Activated CD4-positive, alpha-beta memory T cell treated with anti-CD3 and anti-CD28 coated beads, Interleukin-2, amount 10 ng/mL, durations not matched to agents 7 days and 5 days (primary cell): ENCODE measurements at regions not wholly inside any gene's neighbourhood (a gene's known extent, or its start where the extent isn't known, plus 50 kb on each side); places are given as distances from the start of the nearest gene placed in this dataset.
"Not testable (repeated sequence)": the region's sequence is repeated elsewhere in the genome, so short reads cannot be mapped to it uniquely, and the experiment has no call there.

Experiments
- CTCF ChIA-PET: fragments of 350-600 bp; sonication (Branson Sonifier 250); formaldehyde crosslinking; loops from one replicate; lab custom pipeline; 2021; ENCODE audit warnings: antibody characterized with exemption, inconsistent platforms; lab: Charles Lee
- POLR2A ChIA-PET: fragments of 350-600 bp; sonication (Branson Sonifier 250); formaldehyde crosslinking; loops from one replicate; lab custom pipeline; 2021; ENCODE audit warnings: antibody characterized with exemption; lab: Charles Lee
- DNase-seq: peaks from one replicate; pipeline ENCODE4 v3.0.0-alpha.2; 2020
- H3K27ac Mint-ChIP-seq: one replicate; pipeline ENCODE4 v1.8.0; 2021; ENCODE audit warnings: mild to moderate bottlenecking, mixed read lengths
- H3K27me3 Mint-ChIP-seq: one replicate; pipeline ENCODE4 v1.8.0; 2021; ENCODE audit warnings: mixed read lengths
- H3K36me3 Mint-ChIP-seq: one replicate; pipeline ENCODE4 v1.8.0; 2021; ENCODE audit warnings: low read depth, mixed read lengths
- H3K4me1 Mint-ChIP-seq: one replicate; pipeline ENCODE4 v1.8.0; 2021; ENCODE audit warnings: mixed read lengths
- H3K4me3 Mint-ChIP-seq: one replicate; pipeline ENCODE4 v1.8.0; 2021; ENCODE audit warnings: mild to moderate bottlenecking, mixed read lengths
- H3K9me3 Mint-ChIP-seq: one replicate; pipeline ENCODE4 v1.8.0; 2021; ENCODE audit warnings: mixed read lengths

DNA sequence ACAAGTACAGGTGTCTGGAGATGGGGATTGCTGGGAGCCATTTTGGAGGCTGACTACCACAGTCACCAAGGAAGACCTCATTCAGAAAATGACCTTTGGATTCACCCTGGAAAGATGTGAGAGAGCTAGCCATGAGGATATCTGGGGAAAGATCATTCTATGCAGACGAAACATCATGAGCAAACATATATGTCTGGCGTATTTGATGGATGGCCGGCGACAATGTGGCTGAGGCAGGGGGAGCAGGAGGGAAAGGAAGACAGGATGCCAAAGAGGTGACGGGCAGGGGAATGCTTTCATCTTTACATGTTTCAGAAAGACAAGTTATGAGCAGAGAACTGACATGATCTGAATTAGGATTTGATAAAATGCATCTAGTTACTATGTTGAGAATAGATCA, 61.5 kb upstream of the SOX13 start:
- H3K9me3 Mint-ChIP-seq = no peaks in the 10 kb centered on the region
- no peak overlapping the region for H3K27ac Mint-ChIP-seq
- H3K4me1 Mint-ChIP-seq = no peaks in the 10 kb centered on the region
- ChIA-PET POLR2A (interaction anchor here (0.6 kb wide), 1 partner anchor 131 kb away, joined by 6 read pairs; no protein-coding TSS in a partner anchor), CTCF (no interaction called here)
- H3K4me3 Mint-ChIP-seq = no peak overlapping the region
- no peak for DNase-seq
- peaks cover 4% of the 10 kb centered on the region for H3K27me3 Mint-ChIP-seq
- no peaks in the 10 kb centered on the region for H3K36me3 Mint-ChIP-seq

DNA sequence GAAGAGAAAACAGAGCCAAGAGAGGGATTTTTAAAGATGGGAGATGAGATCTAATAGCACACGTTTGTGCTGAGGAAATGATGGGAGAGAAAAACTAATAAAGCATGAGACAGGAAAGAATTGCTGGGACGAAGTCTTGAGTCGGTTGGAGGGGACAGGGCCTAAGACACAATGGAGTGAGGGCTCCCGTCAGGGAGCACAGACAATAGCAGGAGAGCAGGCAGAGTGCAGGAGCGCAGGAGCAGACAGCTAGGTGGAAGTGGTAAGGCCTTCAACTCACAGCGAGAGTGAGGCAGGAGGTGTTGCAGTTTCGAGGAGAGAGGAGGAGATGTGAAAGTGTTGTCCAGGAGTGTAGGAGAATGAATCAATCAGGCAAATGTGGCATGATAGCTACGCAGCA, 59.9 kb upstream of the SOX13 start:
- Mint-ChIP-seq H3K27me3 (no peaks in the 10 kb centered on the region), H3K36me3 (no peaks in the 10 kb centered on the region), H3K9me3 (no peaks in the 10 kb centered on the region), H3K27ac (no peak overlapping the region), H3K4me3 (no peak overlapping the region), H3K4me1 (no peaks in the 10 kb centered on the region)
- ChIA-PET POLR2A (no interaction called here), CTCF (no interaction called here)
- DNase-seq = no peak

DNA sequence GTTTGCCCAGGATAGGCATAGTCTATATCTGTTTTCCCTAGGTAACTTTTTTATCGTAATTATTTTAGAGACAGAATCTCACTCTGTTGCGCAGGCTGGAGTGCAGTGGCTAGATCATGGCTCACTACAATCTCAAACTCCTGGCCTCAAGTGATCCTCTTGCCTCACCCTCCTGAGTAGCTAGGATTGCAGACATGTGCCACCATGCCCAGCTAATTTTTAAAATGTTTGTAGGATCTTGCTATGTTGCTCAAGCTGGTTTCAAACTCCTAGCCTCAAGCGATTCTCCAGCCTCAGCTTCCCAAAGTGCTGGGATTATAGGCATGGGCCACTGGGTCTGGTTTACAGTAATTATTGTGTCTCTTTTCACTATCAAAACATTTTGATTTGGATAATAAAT, 58.6 kb upstream of the SOX13 start:
- Mint-ChIP-seq H3K9me3 (no peaks in the 10 kb centered on the region), H3K36me3 (no peaks in the 10 kb centered on the region), H3K27ac (no peak overlapping the region), H3K27me3 (no peaks in the 10 kb centered on the region), H3K4me1 (no peaks in the 10 kb centered on the region), H3K4me3 (no peak overlapping the region)
- CTCF ChIA-PET = interaction anchor here (0.5 kb wide), 1 partner anchor 75 kb away, joined by 3 read pairs; no protein-coding TSS in a partner anchor
- POLR2A ChIA-PET = no interaction called here
- DNase-seq = no peak

GRCh38 chr1:204014961-204015360, 58.0 kb upstream of the SOX13 start:
- CTCF ChIA-PET, H3K36me3 Mint-ChIP-seq, H3K9me3 Mint-ChIP-seq, DNase-seq, H3K4me3 Mint-ChIP-seq, H3K27ac Mint-ChIP-seq, H3K27me3 Mint-ChIP-seq, POLR2A ChIA-PET, H3K4me1 Mint-ChIP-seq: not testable (repeated sequence)

DNA sequence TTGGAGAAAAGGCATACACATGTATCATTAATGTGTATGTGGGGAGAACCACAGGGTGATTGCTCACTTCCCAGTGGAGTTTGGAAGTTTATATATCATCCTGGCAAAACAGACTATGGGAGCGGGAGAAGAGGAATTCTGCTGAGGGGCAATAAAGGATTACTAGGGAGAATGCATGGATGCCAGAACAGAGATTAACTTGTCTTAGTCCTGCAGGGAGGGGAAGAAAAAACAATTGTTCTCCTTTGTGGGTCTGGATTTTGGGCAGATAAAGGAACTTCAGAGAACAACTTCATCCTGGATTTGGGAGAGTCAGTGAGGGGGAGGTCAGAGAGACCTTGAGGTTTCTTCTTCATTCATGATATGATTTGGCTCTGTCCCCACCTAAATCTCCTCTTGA, 55.9 kb upstream of the SOX13 start:
- no peak overlapping the region for H3K4me3 Mint-ChIP-seq
- H3K9me3 Mint-ChIP-seq = no peaks in the 10 kb centered on the region
- H3K27ac Mint-ChIP-seq = no peak overlapping the region
- POLR2A ChIA-PET = no interaction called here
- no peak for DNase-seq
- no peaks in the 10 kb centered on the region for H3K4me1 Mint-ChIP-seq
- H3K27me3 Mint-ChIP-seq = peaks cover 1% of the 10 kb centered on the region
- H3K36me3 Mint-ChIP-seq = no peaks in the 10 kb centered on the region
- CTCF ChIA-PET = no interaction called here

DNA sequence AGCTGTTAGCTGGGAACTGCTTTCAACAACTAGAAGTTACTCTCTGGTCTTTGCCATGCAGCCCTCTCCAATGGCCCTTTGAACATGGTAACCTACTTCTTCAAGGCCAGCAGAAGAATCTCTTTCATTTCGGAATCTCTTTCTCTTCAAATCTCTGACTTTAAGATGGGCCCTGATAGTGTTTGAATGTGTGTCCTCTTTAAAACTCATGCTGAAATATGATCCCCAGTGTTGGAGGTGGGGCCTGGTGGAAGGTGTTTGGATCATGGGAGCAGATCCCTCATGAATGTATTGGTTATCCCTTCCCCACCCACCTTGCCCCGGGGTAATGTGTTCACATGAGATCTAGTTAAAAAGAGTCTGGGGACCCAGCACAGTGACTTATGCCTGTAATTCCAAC, 54.5 kb upstream of the SOX13 start:
- no peak for DNase-seq
- Mint-ChIP-seq H3K9me3 (no peaks in the 10 kb centered on the region), H3K36me3 (no peaks in the 10 kb centered on the region), H3K4me1 (no peaks in the 10 kb centered on the region), H3K27me3 (peaks cover 2% of the 10 kb centered on the region), H3K4me3 (no peak overlapping the region), H3K27ac (no peak overlapping the region)
- ChIA-PET CTCF (no interaction called here), POLR2A (interaction anchor here (0.6 kb wide), 1 partner anchor 99 kb away, joined by 3 read pairs; no protein-coding TSS in a partner anchor)
